DMS 273 (cell line): ENCODE measurements at regions not wholly inside any gene's neighbourhood (a gene's known extent, or its start where the extent isn't known, plus 50 kb on each side); places are given as distances from the start of the nearest gene placed in this dataset.
"Not testable (repeated sequence)": the region's sequence is repeated elsewhere in the genome, so short reads cannot be mapped to it uniquely, and the experiment has no call there.

Experiments
- DNase-seq: peaks from one replicate; lab custom pipeline; 2025; ENCODE audit not compliant: unreplicated experiment; lab: John Stamatoyannopoulos, UW

DNA sequence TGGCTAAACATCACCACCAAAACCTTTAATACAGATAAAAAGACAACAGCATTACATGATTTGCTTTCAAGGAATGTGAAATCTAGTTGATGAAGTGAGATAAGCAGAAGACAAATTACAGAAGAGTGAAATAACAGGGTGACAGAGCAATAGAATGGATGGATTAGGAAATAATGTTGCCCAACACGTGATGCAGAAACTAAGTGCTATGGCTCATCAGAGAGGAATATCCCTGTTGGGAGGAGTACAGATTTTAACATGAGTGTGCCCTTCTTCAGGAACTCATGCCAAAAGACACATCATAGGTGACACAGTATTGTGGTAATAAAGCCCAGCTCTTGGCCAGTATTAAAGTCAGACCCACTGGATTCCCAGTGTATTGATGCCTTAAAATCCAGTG is 176.6 kb upstream of the RAG2 start:
- no peak for DNase-seq

DNA sequence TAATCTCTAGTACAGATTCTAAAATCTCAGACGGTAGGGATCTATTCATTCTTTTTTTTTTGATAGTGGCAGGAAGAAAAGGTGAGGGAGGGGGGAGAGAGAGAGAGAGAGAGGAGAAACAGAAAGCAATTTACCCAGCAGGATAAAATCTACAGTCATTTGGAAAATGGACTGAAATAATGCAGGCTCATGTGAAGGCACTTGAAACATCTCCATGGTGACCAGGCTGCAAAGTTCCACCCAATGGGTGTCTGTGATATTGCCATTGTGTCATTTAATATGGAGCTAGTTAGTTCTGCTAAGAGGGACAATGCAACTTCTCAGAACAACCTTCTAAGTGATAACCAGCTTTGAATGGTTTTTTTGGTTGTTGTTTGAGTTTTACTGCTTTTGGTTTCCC is 165.2 kb upstream of the RAG2 start:
- DNase-seq: no peak

DNA sequence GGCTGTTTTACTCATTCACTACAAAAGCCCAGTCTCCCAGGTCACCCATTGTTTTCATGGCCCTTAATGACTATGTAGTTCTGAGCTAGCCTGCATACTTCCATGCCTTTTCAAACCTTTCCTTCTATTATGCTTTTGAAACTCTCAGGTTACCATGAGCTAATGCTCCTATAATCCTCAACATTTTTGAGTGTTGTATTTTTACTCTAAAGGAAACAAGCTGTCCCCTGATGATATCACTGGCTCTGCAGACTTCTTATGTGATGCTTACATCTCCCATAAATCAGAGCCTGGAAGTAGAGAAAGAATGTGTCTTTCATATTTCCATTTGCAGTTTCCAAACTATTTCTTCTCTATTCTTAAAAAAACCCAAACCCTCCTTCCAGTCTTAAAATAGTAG is 159.0 kb upstream of the RAG2 start:
- DNase-seq: no peak

DNA sequence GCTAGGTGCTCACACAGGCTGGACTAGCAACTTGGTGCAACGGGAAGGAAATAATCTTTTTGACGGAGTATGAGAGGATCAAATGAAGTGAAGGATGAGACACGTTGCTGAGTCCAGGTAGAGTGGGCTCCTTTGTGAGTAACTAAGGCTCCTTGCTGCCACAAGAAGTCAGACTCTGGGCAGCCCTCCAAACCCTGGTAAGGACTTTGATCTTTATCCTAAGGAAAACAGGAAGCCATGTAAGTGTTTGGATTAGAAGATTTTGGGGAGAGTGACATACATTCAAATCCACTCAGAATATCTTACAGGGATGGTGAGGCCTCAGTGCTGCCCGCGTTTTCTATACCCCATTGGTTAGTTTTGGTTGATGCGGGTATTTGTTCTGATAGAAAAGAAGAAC is 155.9 kb upstream of the RAG2 start:
- DNase-seq: no peak

DNA sequence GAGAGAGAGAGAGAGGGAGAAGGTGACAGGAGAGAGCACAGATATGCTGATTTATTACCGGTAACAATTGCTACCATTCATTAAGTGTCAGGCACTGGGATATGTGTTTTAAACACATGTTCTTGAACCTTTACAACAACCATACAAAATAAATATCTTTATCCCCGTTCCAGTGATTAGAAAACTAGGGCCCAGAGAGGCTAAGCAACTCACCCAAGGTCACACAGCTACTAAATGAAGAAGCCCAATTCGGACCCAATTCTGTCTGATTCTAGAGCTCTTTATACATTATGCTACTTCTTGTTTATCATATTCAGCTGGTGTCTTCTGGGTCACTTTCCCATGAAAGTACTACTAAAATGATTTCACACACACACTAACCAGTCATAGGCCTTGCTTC is 154.0 kb upstream of the RAG2 start:
- DNase-seq: no peak

DNA sequence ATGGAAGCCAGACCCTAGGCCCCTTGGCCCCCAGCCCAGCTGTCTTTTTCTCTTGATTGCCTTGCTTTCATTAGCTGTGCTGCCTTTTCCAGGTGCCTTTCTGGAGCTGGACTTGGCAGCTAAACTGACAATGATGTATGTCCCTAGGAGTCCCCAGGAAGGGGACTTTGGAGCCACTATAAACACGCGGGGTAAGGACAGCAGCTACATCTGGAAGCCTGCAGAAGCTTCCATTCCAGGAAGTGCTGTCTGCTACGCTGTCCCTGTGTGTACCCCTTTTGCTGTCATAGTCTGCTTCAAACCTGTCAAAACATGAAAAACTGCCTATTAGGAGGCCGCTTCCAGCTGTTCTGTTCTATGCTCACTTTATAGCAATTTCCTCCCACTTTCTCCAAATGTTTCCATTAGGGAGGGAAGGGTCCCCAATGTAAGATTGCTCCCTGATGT is 153.3 kb upstream of the RAG2 start:
- DNase-seq: no peak

DNA sequence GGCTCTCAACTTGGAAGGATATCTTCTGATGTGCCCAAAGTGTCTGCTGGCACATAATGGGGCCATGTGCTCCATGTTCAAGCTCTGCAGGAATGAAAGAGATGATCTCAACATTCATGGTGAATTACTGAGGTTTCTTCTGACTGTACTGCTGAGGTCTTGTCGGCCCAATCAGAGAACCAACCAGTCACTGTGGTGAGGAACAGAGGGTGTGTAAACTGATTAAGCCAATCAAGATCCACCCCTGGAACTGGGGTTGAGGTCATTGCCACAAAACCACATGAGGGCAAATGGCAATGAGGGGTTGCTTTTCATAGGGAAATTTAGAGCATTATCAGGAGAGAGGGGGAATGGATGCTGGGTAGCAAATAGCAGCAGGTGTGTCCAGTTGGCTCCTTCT is 152.3 kb upstream of the RAG2 start:
- no peak for DNase-seq

DNA sequence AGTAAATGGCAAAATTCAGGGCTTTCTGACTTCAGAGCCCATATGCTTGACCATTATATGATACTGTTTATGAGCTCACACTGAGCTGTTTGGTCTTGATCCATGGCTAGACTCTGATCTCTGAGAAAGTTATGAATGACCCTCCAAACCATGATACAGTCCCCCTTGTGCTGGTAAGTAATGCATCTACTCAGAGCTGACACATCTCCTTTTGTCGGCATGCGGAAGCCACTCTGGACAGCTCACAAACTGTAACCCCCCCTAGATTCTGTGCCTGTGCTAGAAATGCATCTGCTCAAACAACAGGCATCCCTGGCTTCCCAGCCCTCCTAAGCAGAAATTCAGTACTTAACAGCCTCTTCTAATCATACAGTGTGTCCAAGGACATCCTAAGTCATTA is 150.8 kb upstream of the RAG2 start:
- DNase-seq: no peak

DNA sequence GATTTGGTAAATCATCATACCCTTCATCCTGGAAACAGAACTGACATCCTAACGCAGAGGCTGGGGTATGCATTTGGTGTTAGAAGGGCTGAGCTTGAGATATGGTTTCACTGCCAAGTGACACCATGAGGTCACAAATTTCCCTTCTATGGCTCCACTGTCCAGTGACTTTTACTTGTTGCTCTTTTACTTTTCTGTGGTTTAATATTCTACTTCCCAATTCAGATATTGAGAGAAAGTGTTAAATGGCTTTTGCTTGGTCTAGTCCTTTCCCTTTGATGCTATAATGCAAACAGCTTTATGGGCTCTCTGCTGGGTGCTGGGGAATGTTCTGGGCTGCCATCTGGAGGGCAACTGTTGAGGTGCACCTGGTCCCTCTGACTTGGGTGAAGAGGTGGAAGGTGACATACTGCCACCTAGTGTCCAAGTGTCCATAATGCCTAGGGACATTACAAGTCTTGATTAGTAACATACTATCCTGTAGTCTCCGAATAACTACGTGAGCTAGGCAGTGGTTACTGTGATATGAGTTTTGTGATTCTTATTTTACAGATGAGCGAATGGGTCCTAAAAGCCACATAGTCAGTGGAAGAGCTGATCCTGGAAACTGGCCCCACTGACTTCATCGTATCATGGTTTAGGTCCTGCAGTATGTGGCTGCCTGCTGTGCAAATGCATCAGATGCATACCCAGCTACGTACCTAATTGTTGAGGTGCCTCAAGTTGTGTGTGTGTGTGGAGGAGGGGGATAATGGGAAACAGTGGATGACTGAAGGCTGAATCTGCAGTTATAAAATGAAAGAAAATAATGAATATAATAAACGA is 149.1 kb upstream of the RAG2 start:
- peak; percentile 90 for DNase-seq

DNA sequence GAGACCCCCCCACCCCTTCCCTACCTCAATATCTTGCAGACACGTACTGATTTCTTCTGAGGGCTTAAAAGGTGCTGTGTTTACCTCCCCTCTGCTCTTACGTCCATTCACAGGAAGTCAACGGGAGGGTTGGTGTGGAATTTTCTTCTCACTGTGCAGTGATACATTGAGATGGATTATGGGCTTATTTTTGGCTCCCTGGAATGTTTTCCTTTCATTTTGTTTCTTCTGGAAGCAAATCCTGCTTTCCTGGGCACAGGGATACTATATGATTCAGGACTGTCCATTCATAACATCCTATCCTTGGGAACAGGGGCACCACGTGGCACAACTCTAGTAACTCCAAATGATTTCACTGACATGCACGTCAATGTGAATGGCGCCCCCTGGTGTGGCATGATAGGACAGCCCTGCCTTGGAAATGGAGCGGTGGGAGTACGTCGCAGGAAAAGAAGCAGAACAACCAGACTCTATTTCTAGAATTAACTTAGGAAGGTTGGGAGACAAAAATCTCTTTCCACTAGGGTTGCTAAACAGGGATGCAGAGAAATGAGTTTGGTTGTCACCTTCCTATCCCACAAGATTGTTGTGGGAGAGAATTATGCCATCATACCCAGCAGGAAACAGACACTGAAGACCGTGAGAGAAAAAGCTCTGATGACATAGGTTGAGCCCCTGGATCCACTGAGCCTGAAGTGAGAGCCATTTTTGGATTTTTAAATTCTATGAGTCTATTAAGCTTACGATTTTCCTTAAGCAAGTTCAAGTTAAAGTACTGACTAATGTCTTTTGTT is 146.5 kb upstream of the RAG2 start:
- DNase-seq: peak; percentile 72

DNA sequence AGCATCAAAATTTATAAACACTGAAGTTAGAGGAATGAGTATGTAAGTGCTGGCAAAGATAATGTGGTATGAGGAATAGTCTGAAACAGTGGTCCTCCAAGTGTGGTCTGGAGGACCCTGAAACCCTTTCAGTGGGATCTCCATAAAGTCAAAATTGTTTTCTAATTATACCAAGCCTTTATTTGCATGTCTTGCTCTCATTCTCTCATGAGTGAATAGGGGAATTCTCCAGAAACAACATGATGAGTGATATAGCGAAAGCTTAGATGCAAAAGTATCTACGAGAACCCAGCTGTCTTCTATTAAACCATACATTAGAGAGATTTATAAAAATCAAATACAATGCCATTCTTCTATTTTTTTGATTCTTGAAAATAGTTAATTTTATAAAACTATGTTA is 145.0 kb upstream of the RAG2 start:
- no peak for DNase-seq

DNA sequence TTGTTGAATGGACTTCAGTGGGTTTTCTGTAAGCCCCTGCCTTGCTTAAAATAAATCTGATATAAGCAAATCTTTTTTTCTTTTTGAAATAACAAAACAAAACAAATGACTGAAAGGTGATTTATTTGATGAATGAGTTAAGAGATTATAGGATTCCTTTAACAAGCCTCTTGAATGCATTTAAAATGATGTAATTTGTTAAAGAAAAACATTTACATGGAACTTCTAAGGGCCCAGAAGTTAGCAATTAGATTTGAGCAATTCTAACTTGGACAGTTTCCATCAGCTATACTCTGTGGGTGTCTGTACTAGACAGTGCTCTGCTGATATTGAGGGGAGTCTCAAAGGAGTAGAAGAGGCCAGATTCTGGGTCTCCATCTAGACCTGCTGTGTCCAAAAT is 143.5 kb upstream of the RAG2 start:
- DNase-seq: no peak

DNA sequence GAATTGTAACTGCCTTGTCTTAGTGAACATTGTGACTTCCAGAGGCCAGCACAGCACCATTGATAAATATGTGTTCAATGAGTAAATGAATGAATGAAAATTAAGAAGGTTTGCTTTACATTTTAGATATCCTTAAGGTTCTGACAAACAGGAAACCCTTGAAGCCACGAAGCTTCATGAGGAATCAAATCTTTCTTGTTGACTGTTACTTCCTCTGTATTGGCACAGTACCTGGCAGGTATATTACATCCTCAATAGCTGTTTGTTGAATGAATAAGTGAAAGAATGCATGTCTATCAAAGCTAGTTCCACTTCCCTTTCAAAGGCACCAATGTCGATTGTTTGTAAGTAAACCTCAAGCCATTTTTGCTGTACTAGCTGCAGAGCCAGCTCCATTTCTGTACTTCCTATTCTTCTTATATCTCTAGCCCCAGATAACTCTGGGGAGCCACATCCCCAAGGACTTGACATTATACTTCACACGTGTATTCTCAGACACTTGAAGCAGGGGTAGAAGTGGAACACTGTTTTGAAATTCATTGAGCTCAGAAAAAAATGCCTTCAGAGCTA is 140.3 kb upstream of the RAG2 start:
- DNase-seq: no peak

DNA sequence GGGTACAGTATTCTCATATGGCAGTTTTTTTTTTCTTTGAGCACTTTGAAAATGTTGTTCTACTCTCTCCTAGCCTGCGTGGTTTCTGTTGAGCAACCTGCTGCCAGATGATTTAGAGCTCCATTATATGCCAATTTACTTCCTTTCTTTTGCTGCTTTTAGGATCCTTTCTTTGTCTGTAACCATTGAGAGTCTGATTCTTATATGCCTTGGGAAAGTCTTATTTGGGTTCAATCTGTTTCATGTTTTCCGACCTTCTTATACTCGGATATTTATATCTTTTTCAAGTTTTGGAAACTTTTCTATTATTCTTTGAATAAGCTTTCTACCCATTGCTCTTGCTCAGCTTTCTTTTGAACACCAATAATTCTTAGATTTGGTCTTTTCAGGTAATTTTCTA is 138.1 kb upstream of the RAG2 start:
- no peak for DNase-seq

DNA sequence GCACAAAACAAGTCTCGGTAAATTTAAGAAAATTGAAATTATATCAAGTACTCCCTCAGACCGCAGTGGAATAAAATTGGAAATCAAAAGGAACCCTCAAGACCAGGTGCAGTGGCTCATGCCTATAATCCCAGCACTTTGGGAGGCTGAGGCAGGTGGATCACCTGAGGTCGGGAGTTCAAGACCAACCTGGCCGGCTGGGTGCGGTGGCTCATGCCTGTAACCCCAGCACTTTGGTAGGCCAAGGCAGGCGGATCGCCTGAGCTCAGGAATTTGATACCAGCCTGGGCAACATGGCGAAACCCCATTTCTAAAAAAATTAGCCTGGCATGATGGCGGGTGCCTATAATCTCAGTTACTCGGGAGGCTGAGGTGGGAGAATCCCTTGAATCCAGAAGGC is 135.7 kb upstream of the RAG2 start:
- DNase-seq: not testable (repeated sequence)

DNA sequence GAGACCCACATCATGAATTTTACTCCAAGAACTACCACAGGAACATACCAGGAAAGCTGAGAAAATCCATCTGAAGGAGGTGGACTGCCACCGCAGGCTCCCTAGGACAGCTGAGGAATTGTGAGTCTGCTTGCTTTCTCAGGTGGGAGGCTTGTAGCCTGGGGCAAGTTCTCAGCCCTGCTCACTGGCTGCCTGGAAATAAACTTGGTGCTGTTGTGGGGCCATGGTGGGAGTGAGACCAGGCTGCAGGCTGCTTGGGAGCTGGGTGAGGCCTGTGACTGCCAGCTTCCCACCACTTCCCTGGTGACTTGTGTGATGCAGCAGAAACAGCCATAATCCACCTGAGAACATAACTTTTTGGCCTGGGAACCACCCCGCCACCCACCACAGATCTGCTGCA is 132.7 kb upstream of the RAG2 start:
- DNase-seq: no peak

DNA sequence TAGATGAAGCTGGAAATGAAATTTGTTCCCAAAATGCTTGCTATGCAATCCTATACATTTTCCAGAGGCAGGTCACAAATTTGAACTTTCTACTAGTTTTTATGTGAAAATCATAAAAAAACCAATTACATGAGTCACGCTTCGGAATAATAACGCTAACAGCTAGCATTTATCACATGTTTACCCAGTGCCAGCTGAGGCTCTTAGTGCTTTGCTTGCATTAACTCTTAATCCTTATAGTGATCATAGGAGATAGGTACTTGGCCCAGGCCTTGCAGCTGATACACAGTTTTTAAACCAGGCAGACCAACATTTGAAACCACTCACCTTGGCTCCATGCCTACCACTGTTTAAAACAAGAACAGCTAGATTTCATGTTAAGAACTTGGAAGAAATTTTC is 131.8 kb upstream of the RAG2 start:
- no peak for DNase-seq

DNA sequence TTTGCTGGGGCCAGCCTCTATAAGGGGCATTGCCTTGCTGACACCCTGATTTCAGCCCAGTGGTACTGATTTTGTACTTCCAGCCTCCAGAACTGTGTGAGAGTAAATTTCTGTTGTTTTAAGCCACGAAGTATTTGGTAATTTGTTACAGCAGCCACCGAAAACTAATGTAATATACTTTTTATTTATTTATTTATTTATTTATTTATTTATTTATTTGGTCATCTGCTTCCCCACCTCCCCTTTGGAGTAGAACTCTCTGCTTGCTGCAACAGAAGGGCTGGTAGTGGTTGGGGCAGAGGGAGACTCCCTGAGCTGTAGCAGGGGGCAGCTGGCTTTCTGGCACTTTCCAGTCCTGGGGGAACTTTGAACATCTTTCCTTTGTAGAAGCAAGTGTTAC is 128.4 kb upstream of the RAG2 start:
- DNase-seq: no peak

DNA sequence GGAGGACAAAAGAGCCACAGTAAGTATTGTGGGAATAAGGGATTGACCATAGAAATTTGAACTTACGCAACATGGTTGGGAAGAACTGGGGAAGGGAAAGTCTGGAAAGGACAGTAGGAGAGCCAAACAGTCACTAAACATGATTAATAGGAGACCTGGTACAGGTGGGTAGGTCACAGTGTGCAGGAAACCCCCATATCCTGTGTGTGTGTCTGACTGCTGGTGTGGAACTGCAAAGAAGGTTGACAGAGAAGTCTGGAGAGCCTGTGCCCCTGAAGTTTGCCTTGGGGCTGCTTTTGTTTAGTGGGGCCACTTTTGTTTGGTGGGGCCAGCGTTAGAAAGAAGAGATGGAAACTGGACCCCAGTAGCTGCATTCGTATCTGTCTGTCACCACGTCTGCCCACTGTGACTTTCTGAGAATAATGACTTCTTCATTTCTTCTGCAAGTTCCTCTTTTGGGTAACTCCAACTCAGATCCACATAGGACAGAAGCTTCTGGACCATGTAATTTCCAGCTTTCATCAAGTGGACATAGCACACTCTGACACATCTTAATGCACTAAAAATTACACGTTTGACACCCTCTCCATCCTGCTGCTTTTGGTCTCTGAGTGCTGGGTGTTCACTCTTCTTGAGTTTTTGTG is 126.8 kb upstream of the RAG2 start:
- DNase-seq: no peak

DNA sequence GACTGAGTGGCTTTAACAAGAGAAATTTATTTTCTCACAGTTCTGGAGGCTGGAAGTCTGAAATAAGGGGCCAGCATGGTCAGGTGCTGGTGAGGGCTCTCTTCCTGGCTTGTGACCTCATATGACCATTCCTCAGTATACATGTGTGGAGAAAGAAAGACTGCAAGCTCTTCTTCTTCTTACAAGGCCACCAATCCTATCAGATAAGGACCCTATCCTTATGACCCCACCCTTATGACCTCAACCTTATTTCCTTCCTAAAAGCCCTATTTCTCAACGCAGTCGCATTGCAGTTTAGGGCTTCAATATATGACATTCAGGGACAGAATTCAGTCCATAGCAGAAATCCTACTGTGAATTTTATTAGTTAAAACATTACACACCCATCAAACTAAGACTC is 124.4 kb upstream of the RAG2 start:
- DNase-seq: no peak

DNA sequence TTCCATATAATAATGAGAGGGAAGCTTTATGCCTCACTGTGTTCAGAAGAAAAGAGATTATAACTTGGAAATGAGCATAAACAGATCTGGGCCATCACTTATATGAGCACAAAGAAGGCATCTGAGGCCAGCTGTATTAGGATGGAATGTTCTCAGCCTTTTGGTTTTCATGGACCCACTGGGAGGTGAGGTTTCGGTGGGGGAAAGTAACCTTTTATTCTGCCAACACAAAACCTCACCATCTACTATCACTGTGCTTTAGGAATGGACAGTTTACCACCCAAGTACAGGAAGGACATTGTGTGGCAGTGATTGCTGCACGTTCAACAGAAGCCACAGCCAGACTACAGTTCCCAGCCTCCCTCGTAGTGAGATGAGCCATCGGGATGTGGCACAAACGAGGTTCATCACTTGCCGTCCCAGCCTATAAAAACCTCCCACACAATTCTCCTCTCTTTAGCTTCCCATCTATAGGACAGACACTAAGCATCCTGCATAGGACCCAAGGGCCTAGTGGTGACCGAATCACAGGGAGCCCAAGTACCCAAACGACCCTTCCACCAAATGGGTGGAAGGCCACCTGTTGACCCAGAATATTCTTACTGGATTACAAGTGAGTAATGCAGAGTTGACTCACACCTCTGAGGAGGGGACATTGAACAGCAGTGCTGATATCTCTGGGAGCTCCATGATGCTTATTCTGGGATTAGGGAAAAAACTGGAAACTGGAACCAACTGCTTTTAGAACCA is 121.5 kb upstream of the RAG2 start:
- DNase-seq: no peak
